ENCODE measurements at regions not wholly inside any gene's neighbourhood (a gene's known extent, or its start where the extent isn't known, plus 50 kb on each side); places are given as distances from the start of the nearest gene placed in this dataset.

DNA sequence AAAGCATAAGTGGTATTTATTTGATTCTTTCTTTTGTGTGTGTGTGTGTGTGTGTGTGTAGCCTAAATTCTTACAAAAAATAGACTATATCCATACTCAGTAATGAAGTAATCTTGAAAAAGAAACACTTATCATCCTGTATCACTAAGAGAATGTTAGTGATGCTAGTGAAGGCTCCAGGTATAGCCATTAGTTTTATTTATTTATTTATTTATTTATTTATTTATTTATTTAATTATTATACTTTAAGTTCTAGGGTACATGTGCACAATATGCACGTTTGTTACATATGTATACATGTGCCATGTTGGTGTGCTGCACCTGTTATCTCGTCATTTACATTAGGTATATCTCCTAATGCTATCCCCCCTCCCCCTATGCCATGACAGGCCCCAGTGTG is 436.0 kb downstream of the HTR7 start:
- 0% methylated on average over 2 of the region's 2 CpGs for WGBS (ENCODE audit: low lambda C conversion rate)
- H2AFZ ChIP-seq (ENCODE audit: low read length), result no peak overlapping the region
- no peaks in the 10 kb centered on the region for H4K20me1 ChIP-seq (ENCODE audit: insufficient read depth, low read length)
- H3K9me3 ChIP-seq (ENCODE audit: low read length), result 0 out of 2 replicates have a peak, but pooled peaks cover under 1% of the 10 kb centered on the region
- DNase-seq (ENCODE audit: low spot score) (no peak), ATAC-seq (no peak), FAIRE-seq (no peak)
- in situ Hi-C loops (cut with HindIII; ENCODE audit: extremely low pct_ligation_motif_present, low pct_unique_long_range_greater_than_20kb) (no loop called here), intact Hi-C loops (cut with micrococcal nuclease; ENCODE audit: unreplicated experiment) (no loop called here)
- no peak overlapping the region for H3K4me3 ChIP-seq (replicated peaks in 1 of 3; ENCODE audit: insufficient read depth in 1 of 3, low read depth in 2 of 3, low read length in 3 of 3)
- no TSS peak for BruUV-seq (replicated peaks)
- no peaks in the 10 kb centered on the region for H3K36me3 ChIP-seq (replicated peaks in 1 of 2; ENCODE audit: control insufficient read depth in 1 of 2, insufficient read depth in 2 of 2, low read length in 2 of 2)
- H3K79me2 ChIP-seq (ENCODE audit: insufficient read depth, low read length), result no peaks in the 10 kb centered on the region
- CTCF ChIA-PET (ENCODE audit: low intra/inter-chr PET ratio, low total read pairs), result no interaction called here
- peaks cover 6% of the 10 kb centered on the region; the same call in 1 of the 2 replicates for H3K4me1 ChIP-seq (ENCODE audit: insufficient read depth, low read length)
- no peaks in the 10 kb centered on the region for H3K27me3 ChIP-seq (ENCODE audit: control insufficient read depth in 1 of 2, insufficient read depth in 2 of 2, low read length in 2 of 2)
- H3K27ac ChIP-seq (ENCODE audit: extremely low read length, insufficient read depth, low read length), result no peak overlapping the region
- no peak overlapping the region for H3K9ac ChIP-seq (ENCODE audit: insufficient read depth, low read depth, low read length)
- POLR2A ChIA-PET, result no interaction called here
- TF ChIP-seq PPARG (CRISPR knock-in tag; conservative IDR thresholded peaks at IDR 0.05) (no peak), PLRG1 (conservative IDR thresholded peaks at IDR 0.05) (no peak), ZNF776 (CRISPR knock-in tag; IDR thresholded peaks at IDR 0.05) (no peak), ZNF34 (CRISPR knock-in tag; IDR thresholded peaks at IDR 0.05; ENCODE audit: borderline replicate concordance) (no peak), RFX3 (CRISPR knock-in tag; IDR thresholded peaks at IDR 0.05) (no peak), ZNF20 (CRISPR knock-in tag; IDR thresholded peaks at IDR 0.05) (no peak), EHMT2 (IDR thresholded peaks at IDR 0.05; ENCODE audit: borderline replicate concordance, low read depth, low read length) (no peak), IRF2 (CRISPR knock-in tag; IDR thresholded peaks at IDR 0.05) (no peak), PHB2 (IDR thresholded peaks at IDR 0.05; ENCODE audit: partially characterized antibody) (no peak), ZNF598 (CRISPR knock-in tag; IDR thresholded peaks at IDR 0.05; ENCODE audit: borderline replicate concordance) (no peak)
- no peak overlapping the region for H3K4me2 ChIP-seq (ENCODE audit: low read depth, low read length)

DNA sequence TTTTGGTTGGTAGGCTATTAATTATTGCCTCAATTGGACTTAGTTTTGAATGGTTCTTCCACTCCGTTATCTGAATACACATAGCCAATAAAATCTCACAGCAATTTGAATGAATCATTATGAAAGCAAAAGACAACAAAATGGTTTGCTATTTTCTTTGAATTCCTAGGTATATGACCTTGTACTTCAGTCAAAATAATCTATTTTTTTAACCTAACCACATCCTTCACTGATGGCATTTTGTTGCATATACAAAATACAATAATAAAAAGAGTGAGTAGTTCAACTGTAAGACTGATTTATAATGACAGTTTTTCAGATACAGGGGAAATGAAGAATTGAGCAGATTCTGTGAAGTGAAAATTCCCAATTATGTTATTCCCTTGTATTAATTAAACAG is 433.1 kb downstream of the HTR7 start:
- no peaks in the 10 kb centered on the region for H4K20me1 ChIP-seq (ENCODE audit: insufficient read depth, low read length)
- intact Hi-C loops (cut with micrococcal nuclease; ENCODE audit: unreplicated experiment), result no loop called here
- FAIRE-seq (no peak), ATAC-seq (no peak), DNase-seq (ENCODE audit: low spot score) (no peak)
- 0% methylated on average over 1 of the region's 1 CpG for WGBS (ENCODE audit: low lambda C conversion rate)
- ChIA-PET CTCF (ENCODE audit: low intra/inter-chr PET ratio, low total read pairs) (no interaction called here), POLR2A (no interaction called here)
- H3K9ac ChIP-seq (ENCODE audit: insufficient read depth, low read depth, low read length), result no peak overlapping the region
- peaks cover 9% of the 10 kb centered on the region for H3K9me3 ChIP-seq (ENCODE audit: low read length)
- H2AFZ ChIP-seq (ENCODE audit: low read length), result no peak overlapping the region
- BruUV-seq (replicated peaks), result no TSS peak
- H3K27ac ChIP-seq (ENCODE audit: extremely low read length, insufficient read depth, low read length), result no peak overlapping the region
- H3K4me1 ChIP-seq (ENCODE audit: insufficient read depth, low read length), result no peaks in the 10 kb centered on the region
- H3K27me3 ChIP-seq (ENCODE audit: control insufficient read depth in 1 of 2, insufficient read depth in 2 of 2, low read length in 2 of 2), result no peaks in the 10 kb centered on the region
- H3K79me2 ChIP-seq (ENCODE audit: insufficient read depth, low read length), result no peaks in the 10 kb centered on the region
- no peak overlapping the region for H3K4me2 ChIP-seq (ENCODE audit: low read depth, low read length)
- in situ Hi-C loops (cut with HindIII; ENCODE audit: extremely low pct_ligation_motif_present, low pct_unique_long_range_greater_than_20kb), result no loop called here
- H3K36me3 ChIP-seq (replicated peaks in 1 of 2; ENCODE audit: control insufficient read depth in 1 of 2, insufficient read depth in 2 of 2, low read length in 2 of 2), result no peaks in the 10 kb centered on the region
- H3K4me3 ChIP-seq (replicated peaks in 1 of 3; ENCODE audit: insufficient read depth in 1 of 3, low read depth in 2 of 3, low read length in 3 of 3), result no peak overlapping the region
- TF ChIP-seq ZNF430 (CRISPR knock-in tag; IDR thresholded peaks at IDR 0.05) (no peak), MEIS1 (CRISPR knock-in tag; IDR thresholded peaks at IDR 0.05; ENCODE audit: borderline replicate concordance) (no peak), ZNF660 (CRISPR knock-in tag; IDR thresholded peaks at IDR 0.05; ENCODE audit: borderline replicate concordance, low read depth) (no peak), ZNF556 (CRISPR knock-in tag; IDR thresholded peaks at IDR 0.05; ENCODE audit: borderline replicate concordance) (no peak), ZNF343 (CRISPR knock-in tag; IDR thresholded peaks at IDR 0.05) (no peak), GTF3A (CRISPR knock-in tag; conservative IDR thresholded peaks at IDR 0.05) (no peak)
- TF ChIP-seq, protein P1, sequence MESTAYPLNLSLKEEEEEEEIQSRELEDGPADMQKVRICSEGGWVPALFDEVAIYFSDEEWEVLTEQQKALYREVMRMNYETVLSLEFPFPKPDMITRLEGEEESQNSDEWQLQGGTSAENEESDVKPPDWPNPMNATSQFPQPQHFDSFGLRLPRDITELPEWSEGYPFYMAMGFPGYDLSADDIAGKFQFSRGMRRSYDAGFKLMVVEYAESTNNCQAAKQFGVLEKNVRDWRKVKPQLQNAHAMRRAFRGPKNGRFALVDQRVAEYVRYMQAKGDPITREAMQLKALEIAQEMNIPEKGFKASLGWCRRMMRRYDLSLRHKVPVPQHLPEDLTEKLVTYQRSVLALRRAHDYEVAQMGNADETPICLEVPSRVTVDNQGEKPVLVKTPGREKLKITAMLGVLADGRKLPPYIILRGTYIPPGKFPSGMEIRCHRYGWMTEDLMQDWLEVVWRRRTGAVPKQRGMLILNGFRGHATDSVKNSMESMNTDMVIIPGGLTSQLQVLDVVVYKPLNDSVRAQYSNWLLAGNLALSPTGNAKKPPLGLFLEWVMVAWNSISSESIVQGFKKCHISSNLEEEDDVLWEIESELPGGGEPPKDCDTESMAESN (CRISPR knock-in tag; conservative IDR thresholded peaks at IDR 0.05), result no peak
- TF ChIP-seq, protein P2, sequence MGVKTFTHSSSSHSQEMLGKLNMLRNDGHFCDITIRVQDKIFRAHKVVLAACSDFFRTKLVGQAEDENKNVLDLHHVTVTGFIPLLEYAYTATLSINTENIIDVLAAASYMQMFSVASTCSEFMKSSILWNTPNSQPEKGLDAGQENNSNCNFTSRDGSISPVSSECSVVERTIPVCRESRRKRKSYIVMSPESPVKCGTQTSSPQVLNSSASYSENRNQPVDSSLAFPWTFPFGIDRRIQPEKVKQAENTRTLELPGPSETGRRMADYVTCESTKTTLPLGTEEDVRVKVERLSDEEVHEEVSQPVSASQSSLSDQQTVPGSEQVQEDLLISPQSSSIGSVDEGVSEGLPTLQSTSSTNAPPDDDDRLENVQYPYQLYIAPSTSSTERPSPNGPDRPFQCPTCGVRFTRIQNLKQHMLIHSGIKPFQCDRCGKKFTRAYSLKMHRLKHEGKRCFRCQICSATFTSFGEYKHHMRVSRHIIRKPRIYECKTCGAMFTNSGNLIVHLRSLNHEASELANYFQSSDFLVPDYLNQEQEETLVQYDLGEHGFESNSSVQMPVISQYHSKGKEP (CRISPR knock-in tag; IDR thresholded peaks at IDR 0.05), result no peak
- TF ChIP-seq, protein P3, sequence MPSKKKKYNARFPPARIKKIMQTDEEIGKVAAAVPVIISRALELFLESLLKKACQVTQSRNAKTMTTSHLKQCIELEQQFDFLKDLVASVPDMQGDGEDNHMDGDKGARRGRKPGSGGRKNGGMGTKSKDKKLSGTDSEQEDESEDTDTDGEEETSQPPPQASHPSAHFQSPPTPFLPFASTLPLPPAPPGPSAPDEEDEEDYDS (CRISPR knock-in tag; IDR thresholded peaks at IDR 0.05), result no peak

All from HepG2 (cell line).